ENCODE measurements at regions not wholly inside any gene's neighbourhood (a gene's known extent, or its start where the extent isn't known, plus 50 kb on each side); places are given as distances from the start of the nearest gene placed in this dataset.
A peak's percentile ranks its signal among the peaks of the same experiment; 100 is the strongest.

GRCh38 chr12:67433385-67434175, 164.4 kb downstream of the CAND1 start:
- Histone ChIP-seq H3K36me3 (ENCODE audit: low read depth) (no peaks in the 10 kb centered on the region), H3K4me1 (ENCODE audit: low read depth) (peaks cover 30% of the 10 kb centered on the region), H3K4me3 (no peak overlapping the region), H3K9me3 (no peaks in the 10 kb centered on the region)
- intact Hi-C loops (cut with DNase I, micrococcal nuclease), result no loop called here
- ATAC-seq (peak; percentile 52), DNase-seq (no peak)
- no peak for TF ChIP-seq CTCF (IDR thresholded peaks at IDR 0.05)

GRCh38 chr12:67434671-67435370, 165.7 kb downstream of the CAND1 start:
- no peak for TF ChIP-seq CTCF (IDR thresholded peaks at IDR 0.05)
- peaks cover 30% of the 10 kb centered on the region for H3K4me1 ChIP-seq (ENCODE audit: low read depth)
- DNase-seq (no peak), ATAC-seq (peak; percentile 31)
- intact Hi-C loops (cut with DNase I, micrococcal nuclease), result loop anchor here in 1 of 2 donors (5.0 kb wide), 1 partner anchor 212 kb away; the partner anchor contains the start of gene DYRK2
- H3K4me3 ChIP-seq, result no peak overlapping the region
- no peaks in the 10 kb centered on the region for H3K36me3 ChIP-seq (ENCODE audit: low read depth)
- no peaks in the 10 kb centered on the region for H3K9me3 ChIP-seq

GRCh38 chr12:67436230-67436629, 167.1 kb downstream of the CAND1 start:
- Histone ChIP-seq H3K4me3 (no peak overlapping the region), H3K9me3 (no peaks in the 10 kb centered on the region), H3K36me3 (ENCODE audit: low read depth) (no peaks in the 10 kb centered on the region), H3K4me1 (ENCODE audit: low read depth) (peaks cover 24% of the 10 kb centered on the region)
- no peak for DNase-seq
- no peak for ATAC-seq
- intact Hi-C loops (cut with DNase I, micrococcal nuclease), result loop anchor here in 1 of 2 donors (5.0 kb wide), 1 partner anchor 211 kb away; the partner anchor contains the start of gene DYRK2
- TF ChIP-seq CTCF (IDR thresholded peaks at IDR 0.05), result no peak

GRCh38 chr12:67437011-67437410, 167.9 kb downstream of the CAND1 start:
- no peak for TF ChIP-seq CTCF (IDR thresholded peaks at IDR 0.05)
- H3K4me1 ChIP-seq (ENCODE audit: low read depth), result peaks cover 30% of the 10 kb centered on the region
- H3K4me3 ChIP-seq, result no peak overlapping the region
- no peaks in the 10 kb centered on the region for H3K9me3 ChIP-seq
- H3K36me3 ChIP-seq (ENCODE audit: low read depth), result no peaks in the 10 kb centered on the region
- DNase-seq (no peak), ATAC-seq (no peak)
- intact Hi-C loops (cut with DNase I, micrococcal nuclease), result loop anchor here in 1 of 2 donors (5.0 kb wide), 1 partner anchor 210 kb away; the partner anchor contains the start of gene DYRK2

- Histone ChIP-seq H3K9me3 (no peaks in the 10 kb centered on the region), H3K4me3 (no peak overlapping the region), H3K36me3 (ENCODE audit: low read depth) (no peaks in the 10 kb centered on the region), H3K4me1 (ENCODE audit: low read depth) (peaks cover 22% of the 10 kb centered on the region)
- intact Hi-C loops (cut with DNase I, micrococcal nuclease), result loop anchor here (5.0 kb wide), 2 partner anchors 82 to 208 kb away; partner anchors contain the start of gene DYRK2 (in 1 of the 2)
- TF ChIP-seq CTCF (IDR thresholded peaks at IDR 0.05), result no peak
- ATAC-seq (no peak), DNase-seq (no peak)
Observed at GRCh38 chr12:67439611-67440010, 170.5 kb downstream of the CAND1 start.
